Sigmoid colon (tissue), 6 donors: ENCODE measurements at regions not wholly inside any gene's neighbourhood (a gene's known extent, or its start where the extent isn't known, plus 50 kb on each side); places are given as distances from the start of the nearest gene placed in this dataset.

Experiments
- DNase-seq: peaks from one replicate; pipeline ENCODE4 v3.0.0-alpha.2; 2019
- H3K27ac ChIP-seq, 4 donors: fragments of 200-600 bp; sonication (generic); one replicate each; pipeline ENCODE4 v1.5.1; 2016 to 2019; ENCODE audit warnings: mild to moderate bottlenecking in 1 of 4
- H3K27me3 ChIP-seq, 3 donors: fragments of 200-600 bp; sonication (generic); one replicate each; pipeline ENCODE4 v1.5.1; 2019; ENCODE audit warnings: mild to moderate bottlenecking in 1 of 3
- H3K36me3 ChIP-seq, 4 donors: fragments of 200-600 bp; sonication (generic); one replicate each; pipeline ENCODE4 v1.5.1; 2016 to 2019
- H3K4me1 ChIP-seq, 4 donors: fragments of 200-600 bp; sonication (generic); one replicate each; pipeline ENCODE4 v1.5.1; 2017 to 2019
- H3K4me3 ChIP-seq, 4 donors: fragments of 200-600 bp; sonication (generic); one replicate each; pipeline ENCODE4 v1.5.1; 2017 to 2019; ENCODE audit warnings: mild to moderate bottlenecking in 2 of 4, moderate library complexity in 1 of 4
- H3K9me3 ChIP-seq, 4 donors: fragments of 200-600 bp in 3 of 4; sonication (generic) in 3 of 4; one replicate each; pipeline versions ENCODE4 v1.5.1 to v1.6.1; 2013 to 2019
- EP300 ChIP-seq, 4 donors: sonication (generic); formaldehyde crosslinking; IDR thresholded peaks; one replicate each; pipeline ENCODE4 v1.6.1; 2017; ENCODE audit warnings: antibody characterized with exemption in 4 of 4
- POLR2A ChIP-seq, 2 donors: fragments of 450-650 bp; IDR thresholded peaks; one replicate each; pipeline ENCODE4 v1.6.1; 2016; ENCODE audit warnings: antibody characterized with exemption in 2 of 2, mild to moderate bottlenecking in 2 of 2, moderate library complexity in 2 of 2
- POLR2AphosphoS5 ChIP-seq, 4 donors: sonication (generic); formaldehyde crosslinking; IDR thresholded peaks; one replicate each; pipeline ENCODE4 v1.6.1; 2017; ENCODE audit warnings: antibody characterized with exemption in 4 of 4
- WGBS, 2 donors: extraction: QIAGEN DNeasy Blood & Tissue Kit; methylation state at CpG; one replicate each; pipeline ENCODE4 v1.1.7; 2013; 5-methylcytosine and 5-hydroxymethylcytosine counted together
- intact Hi-C: fragments of 100-400 bp; cut with DNase I; formaldehyde crosslinking; loops from one replicate; pipeline ENCODE4 v1.15.1; 2023
- TF ChIP-seq, protein P1 (sequence below), 4 experiments: fragments of 450-650 bp in 3 of 4; fragments of 200-600 bp in 1 of 4; IDR thresholded peaks; one replicate each; pipeline ENCODE4 v1.5.1; 2016 to 2019; ENCODE audit warnings: antibody characterized with exemption in 4 of 4, mild to moderate bottlenecking in 3 of 4, moderate library complexity in 2 of 4
- donor health status: healthy with polysubstance abuse.
- donor health status: healthy.

DNA sequence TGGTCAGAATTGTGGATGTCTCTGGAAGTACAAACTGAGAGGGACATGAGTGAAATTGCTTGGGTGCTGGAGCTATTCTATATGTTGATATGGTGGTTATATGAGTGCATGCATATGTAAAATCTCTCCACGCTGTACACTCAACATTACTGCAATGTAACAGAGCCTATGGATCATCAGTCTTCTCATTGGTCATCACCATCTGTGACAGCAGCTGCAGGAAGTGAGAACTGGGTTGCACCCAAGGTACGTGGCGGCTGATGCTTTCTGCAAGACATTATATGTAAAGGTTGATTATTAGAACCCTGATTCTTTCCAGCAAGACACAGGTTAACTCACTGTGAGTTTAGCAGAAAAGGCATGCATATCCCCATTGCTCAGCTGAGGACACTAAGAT lies 387.1 kb downstream of the OMA1 start:
- Histone ChIP-seq H3K9me3 (no peaks in the 10 kb centered on the region), H3K4me3 (no peak overlapping the region), H3K36me3 (no peaks in the 10 kb centered on the region), H3K4me1 (peaks cover 0 to 5% (median 0%) of the 10 kb centered on the region in 4 donors), H3K27me3 (no peaks in the 10 kb centered on the region), H3K27ac (no peak overlapping the region)
- TF ChIP-seq, protein P1, sequence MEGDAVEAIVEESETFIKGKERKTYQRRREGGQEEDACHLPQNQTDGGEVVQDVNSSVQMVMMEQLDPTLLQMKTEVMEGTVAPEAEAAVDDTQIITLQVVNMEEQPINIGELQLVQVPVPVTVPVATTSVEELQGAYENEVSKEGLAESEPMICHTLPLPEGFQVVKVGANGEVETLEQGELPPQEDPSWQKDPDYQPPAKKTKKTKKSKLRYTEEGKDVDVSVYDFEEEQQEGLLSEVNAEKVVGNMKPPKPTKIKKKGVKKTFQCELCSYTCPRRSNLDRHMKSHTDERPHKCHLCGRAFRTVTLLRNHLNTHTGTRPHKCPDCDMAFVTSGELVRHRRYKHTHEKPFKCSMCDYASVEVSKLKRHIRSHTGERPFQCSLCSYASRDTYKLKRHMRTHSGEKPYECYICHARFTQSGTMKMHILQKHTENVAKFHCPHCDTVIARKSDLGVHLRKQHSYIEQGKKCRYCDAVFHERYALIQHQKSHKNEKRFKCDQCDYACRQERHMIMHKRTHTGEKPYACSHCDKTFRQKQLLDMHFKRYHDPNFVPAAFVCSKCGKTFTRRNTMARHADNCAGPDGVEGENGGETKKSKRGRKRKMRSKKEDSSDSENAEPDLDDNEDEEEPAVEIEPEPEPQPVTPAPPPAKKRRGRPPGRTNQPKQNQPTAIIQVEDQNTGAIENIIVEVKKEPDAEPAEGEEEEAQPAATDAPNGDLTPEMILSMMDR (IDR thresholded peaks at IDR 0.05) = no peak
- TF ChIP-seq EP300 (IDR thresholded peaks at IDR 0.05) = no peak
- TF ChIP-seq POLR2A (IDR thresholded peaks at IDR 0.05) = no peak
- TF ChIP-seq POLR2AphosphoS5 (IDR thresholded peaks at IDR 0.05) = no peak
- WGBS, 2 donors = 84 to 86% methylated on average over 3 of the region's 3 CpGs
- intact Hi-C loops = no loop called here
- DNase-seq = no peak

DNA sequence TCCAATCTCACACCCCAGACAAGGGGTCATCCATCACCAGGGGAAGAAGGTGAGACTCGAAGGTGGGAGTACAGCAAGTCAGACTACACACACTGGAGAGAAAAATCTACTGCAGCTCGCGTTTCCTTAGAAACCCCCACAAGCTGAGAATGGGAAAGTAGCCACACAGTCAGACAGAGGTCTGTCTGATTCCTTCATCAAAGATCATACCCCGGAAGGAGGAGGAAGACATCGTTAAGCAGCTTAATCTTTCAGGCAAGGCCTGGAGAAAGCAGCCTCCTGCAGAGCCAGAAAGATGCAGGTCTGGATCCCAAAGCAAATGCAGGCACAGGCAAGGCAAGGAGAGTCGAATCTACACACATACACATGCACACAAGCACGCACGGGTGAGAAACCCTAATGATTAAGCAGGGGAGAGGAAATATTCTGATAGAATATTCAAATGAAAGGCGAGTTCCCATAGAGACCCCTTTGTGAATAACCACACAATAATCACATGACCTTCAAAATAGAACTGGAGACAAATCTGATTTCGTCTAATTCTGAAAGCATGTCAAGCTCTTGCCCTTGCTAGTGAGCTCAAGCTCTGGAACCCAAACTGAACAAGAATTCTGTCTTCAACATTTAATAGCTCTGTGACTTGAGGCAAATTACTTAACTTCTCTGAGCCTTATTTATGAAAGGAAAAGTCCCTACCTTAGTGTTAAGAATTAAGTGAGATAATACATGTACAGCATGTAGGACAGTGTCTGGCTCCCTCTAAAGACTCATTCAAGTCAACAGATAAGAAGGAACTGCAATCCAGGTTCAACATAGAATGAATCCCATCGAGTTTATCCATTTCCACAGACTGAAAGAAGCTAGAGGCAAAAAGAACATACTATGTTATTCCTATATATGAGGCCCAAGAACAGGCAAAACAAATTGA lies 387.8 kb downstream of the OMA1 start:
- Histone ChIP-seq H3K36me3 (no peaks in the 10 kb centered on the region), H3K4me3 (no peak overlapping the region), H3K9me3 (no peaks in the 10 kb centered on the region), H3K27ac (no peak overlapping the region), H3K27me3 (no peaks in the 10 kb centered on the region), H3K4me1 (peaks cover 0 to 5% (median 0%) of the 10 kb centered on the region in 4 donors)
- intact Hi-C loops = no loop called here
- 71 to 79% methylated on average over 11 of the region's 11 CpGs for WGBS, 2 donors
- TF ChIP-seq EP300 (IDR thresholded peaks at IDR 0.05) = no peak
- TF ChIP-seq, protein P1 (IDR thresholded peaks at IDR 0.05) = no peak
- TF ChIP-seq POLR2A (IDR thresholded peaks at IDR 0.05) = no peak
- no peak for TF ChIP-seq POLR2AphosphoS5 (IDR thresholded peaks at IDR 0.05)
- DNase-seq = no peak

DNA sequence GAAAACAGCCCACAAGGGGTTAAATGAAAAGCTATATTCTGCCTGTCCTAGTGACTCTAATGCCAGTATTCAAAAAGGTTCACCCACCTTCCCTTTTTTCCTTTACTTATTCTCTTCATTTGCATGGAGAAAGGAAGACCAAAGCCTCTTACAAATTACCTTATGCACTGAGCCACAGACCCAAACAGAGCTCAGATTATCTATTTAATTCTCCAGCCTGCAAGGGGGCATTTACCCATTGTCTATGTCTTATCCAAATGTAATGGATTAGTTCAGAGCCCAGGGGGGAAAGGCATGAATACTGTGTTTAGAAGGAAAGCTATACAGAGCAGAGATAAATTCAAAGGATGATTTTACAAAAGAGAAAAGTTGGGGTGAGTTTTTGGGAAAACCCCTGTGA lies 388.5 kb downstream of the OMA1 start:
- DNase-seq = no peak
- no peaks in the 10 kb centered on the region for H3K9me3 ChIP-seq
- TF ChIP-seq EP300 (IDR thresholded peaks at IDR 0.05) = no peak
- TF ChIP-seq POLR2A (IDR thresholded peaks at IDR 0.05) = no peak
- no peak for TF ChIP-seq POLR2AphosphoS5 (IDR thresholded peaks at IDR 0.05)
- TF ChIP-seq, protein P1 (IDR thresholded peaks at IDR 0.05) = no peak
- no peak overlapping the region for H3K4me3 ChIP-seq
- intact Hi-C loops = no loop called here
- no peaks in the 10 kb centered on the region for H3K27me3 ChIP-seq
- no peaks in the 10 kb centered on the region for H3K4me1 ChIP-seq
- H3K36me3 ChIP-seq = no peaks in the 10 kb centered on the region
- no peak overlapping the region for H3K27ac ChIP-seq

DNA sequence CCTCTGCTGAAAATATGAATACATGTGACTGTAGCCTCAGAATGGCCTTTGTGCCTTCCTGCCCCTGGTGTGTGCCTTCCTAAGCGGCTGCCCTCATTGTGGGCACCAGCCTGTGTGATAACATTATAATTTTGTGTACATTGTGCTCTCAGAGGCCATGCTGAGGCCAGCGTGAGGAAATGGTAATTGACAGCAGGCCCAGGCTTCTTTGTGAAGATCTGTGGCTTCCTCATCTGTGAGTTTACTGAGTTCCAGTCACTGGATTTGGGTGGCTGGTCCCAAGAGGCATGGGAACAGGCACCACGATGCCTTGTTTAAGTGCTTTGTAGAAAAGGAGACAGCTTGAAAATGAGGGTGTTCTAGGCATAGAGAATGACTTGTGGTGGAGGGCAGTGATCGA lies 389.3 kb downstream of the OMA1 start:
- WGBS, 2 donors = 51 to 72% methylated on average over 4 of the region's 4 CpGs
- Histone ChIP-seq H3K36me3 (no peaks in the 10 kb centered on the region), H3K9me3 (no peaks in the 10 kb centered on the region), H3K4me1 (no peaks in the 10 kb centered on the region), H3K27me3 (no peaks in the 10 kb centered on the region), H3K4me3 (no peak overlapping the region), H3K27ac (no peak overlapping the region)
- intact Hi-C loops = no loop called here
- TF ChIP-seq POLR2AphosphoS5 (IDR thresholded peaks at IDR 0.05) = no peak
- TF ChIP-seq, protein P1 (IDR thresholded peaks at IDR 0.05) = no peak
- TF ChIP-seq EP300 (IDR thresholded peaks at IDR 0.05) = no peak
- TF ChIP-seq POLR2A (IDR thresholded peaks at IDR 0.05) = no peak
- DNase-seq = no peak
